GM19438 (cell line): ENCODE measurements at regions not wholly inside any gene's neighbourhood (a gene's known extent, or its start where the extent isn't known, plus 50 kb on each side); places are given as distances from the start of the nearest gene placed in this dataset.
"Not testable (repeated sequence)": the region's sequence is repeated elsewhere in the genome, so short reads cannot be mapped to it uniquely, and the experiment has no call there.

Source experiments
- ATAC-seq: cut with Tn5 transposase; IDR thresholded peaks from one replicate; pipeline ENCODE4 v1.9.1; 2021; ENCODE audit warnings: low read depth; ENCODE audit not compliant: unreplicated experiment

- not testable (repeated sequence) for ATAC-seq
Measured at GRCh38 chr14:87360246-87360645, 632.7 kb downstream of the GALC start.

GRCh38 chr14:87351007-87351406 is 642.0 kb downstream of the GALC start:
- ATAC-seq, result no peak

- ATAC-seq, result no peak
Measured at GRCh38 chr14:87349921-87350320, 643.1 kb downstream of the GALC start.

GRCh38 chr14:87343652-87344051 is 649.3 kb downstream of the GALC start:
- no peak for ATAC-seq

GRCh38 chr14:87334997-87335685 is 657.8 kb downstream of the GALC start:
- no peak for ATAC-seq

GRCh38 chr14:87331991-87332390 is 661.0 kb downstream of the GALC start:
- no peak for ATAC-seq

GRCh38 chr14:87325741-87326140 is 667.2 kb downstream of the GALC start:
- no peak for ATAC-seq

GRCh38 chr14:87323191-87323590 is 669.8 kb downstream of the GALC start:
- no peak for ATAC-seq

- ATAC-seq, result no peak
Measured at GRCh38 chr14:87321548-87321947, 671.4 kb downstream of the GALC start.

GRCh38 chr14:87312894-87313205 is 680.1 kb downstream of the GALC start:
- no peak for ATAC-seq

- no peak for ATAC-seq
Measured at GRCh38 chr14:87312169-87312893, 680.7 kb downstream of the GALC start.

- ATAC-seq, result no peak
Measured at GRCh38 chr14:87309557-87309956, 683.4 kb downstream of the GALC start.

GRCh38 chr14:87306409-87307168 is 686.4 kb downstream of the GALC start:
- no peak for ATAC-seq

- ATAC-seq, result no peak
Measured at GRCh38 chr14:87305345-87305744, 687.6 kb downstream of the GALC start.

- no peak for ATAC-seq
Measured at GRCh38 chr14:87304404-87304803, 688.6 kb downstream of the GALC start.

GRCh38 chr14:87286826-87287225 is 706.2 kb downstream of the GALC start:
- ATAC-seq, result no peak

GRCh38 chr14:87286191-87286590 is 706.8 kb downstream of the GALC start:
- ATAC-seq, result no peak

GRCh38 chr14:87285506-87285905 is 707.5 kb downstream of the GALC start:
- no peak for ATAC-seq

- ATAC-seq, result no peak
Measured at GRCh38 chr14:87283547-87283946, 709.4 kb downstream of the GALC start.

GRCh38 chr14:87282266-87282665 is 710.7 kb downstream of the GALC start:
- ATAC-seq, result no peak

- ATAC-seq, result no peak
Measured at GRCh38 chr14:87278415-87278814, 714.6 kb downstream of the GALC start.

- ATAC-seq, result no peak
Measured at GRCh38 chr14:87271331-87271730, 721.7 kb downstream of the GALC start.
